WTC11 (cell line): ENCODE measurements at regions not wholly inside any gene's neighbourhood (a gene's known extent, or its start where the extent isn't known, plus 50 kb on each side); places are given as distances from the start of the nearest gene placed in this dataset.

Experiments
- ATAC-seq: fragments of 200-7000 bp; cut with Tn5 transposase; 2 replicates; pipeline ENCODE4 v1.10.0; 2021; ENCODE audit warnings: mild to moderate bottlenecking, moderate library complexity
- CTCF ChIA-PET: fragments of 300-600 bp; sonication (Branson Sonifier 250); formaldehyde crosslinking; loops from one replicate; lab custom pipeline; 2021; ENCODE audit warnings: antibody characterized with exemption; lab: Charles Lee
- POLR2A ChIA-PET: fragments of 350-600 bp; sonication (Branson Sonifier 250); formaldehyde crosslinking; loops from one replicate; lab custom pipeline; 2021; ENCODE audit warnings: antibody characterized with exemption; lab: Charles Lee
- DNase-seq: peaks from one replicate; pipeline ENCODE4 v3.0.0; 2021; ENCODE audit warnings: low spot score
- H3K27ac Mint-ChIP-seq: 2 replicates; pipeline ENCODE4 v1.8.0; 2021; ENCODE audit warnings: mixed read lengths
- H3K27me3 Mint-ChIP-seq: 2 replicates; pipeline ENCODE4 v1.8.0; 2021; ENCODE audit warnings: low read depth, mild to moderate bottlenecking, moderate library complexity, mixed read lengths
- H3K36me3 Mint-ChIP-seq: 2 replicates; pipeline ENCODE4 v1.8.0; 2021; ENCODE audit warnings: mixed read lengths
- H3K4me1 Mint-ChIP-seq: 2 replicates; pipeline ENCODE4 v1.8.0; 2022; ENCODE audit warnings: mixed read lengths
- H3K4me3 Mint-ChIP-seq: 2 replicates; pipeline ENCODE4 v1.8.0; 2021; ENCODE audit warnings: mild to moderate bottlenecking, moderate library complexity, mixed read lengths
- H3K9me3 Mint-ChIP-seq: 2 replicates; pipeline ENCODE4 v1.8.0; 2021; ENCODE audit warnings: mixed read lengths
- ARID4B ChIP-seq: sonication (generic); formaldehyde crosslinking; IDR thresholded peaks from 2 replicates; pipeline ENCODE4 v1.8.0; 2023; ENCODE audit warnings: missing genetic modification reagents, mild to moderate bottlenecking, borderline replicate concordance
- ATF3 ChIP-seq: sonication (generic); formaldehyde crosslinking; conservative IDR thresholded peaks from 2 replicates; pipeline ENCODE4 v1.8.1; 2022; ENCODE audit warnings: mild to moderate bottlenecking, missing genetic modification reagents
- CTCF ChIP-seq: fragments of 200-600 bp; IDR thresholded peaks from 2 replicates; pipeline ENCODE4 v1.8.0; 2022; ENCODE audit warnings: antibody characterized with exemption
- ESRRA ChIP-seq: sonication (generic); formaldehyde crosslinking; IDR thresholded peaks from 2 replicates; pipeline ENCODE4 v1.8.1; 2022; ENCODE audit warnings: mild to moderate bottlenecking, missing genetic modification reagents, borderline replicate concordance
- ETV6 ChIP-seq: sonication (generic); formaldehyde crosslinking; IDR thresholded peaks from 2 replicates; pipeline ENCODE4 v1.8.1; 2022; ENCODE audit warnings: mild to moderate bottlenecking, missing genetic modification reagents
- FOXJ3 ChIP-seq: sonication (generic); formaldehyde crosslinking; IDR thresholded peaks from 2 replicates; pipeline ENCODE4 v1.9.0; 2021; ENCODE audit warnings: missing genetic modification reagents, mild to moderate bottlenecking, borderline replicate concordance
- FOXP1 ChIP-seq: sonication (generic); formaldehyde crosslinking; IDR thresholded peaks from 2 replicates; pipeline ENCODE4 v1.8.0; 2022; ENCODE audit warnings: missing genetic modification reagents, mild to moderate bottlenecking, moderate library complexity, borderline replicate concordance
- FOXP4 ChIP-seq: sonication (generic); formaldehyde crosslinking; IDR thresholded peaks from 2 replicates; pipeline ENCODE4 v1.8.0; 2022; ENCODE audit warnings: mild to moderate bottlenecking, missing genetic modification reagents
- GABPB1 ChIP-seq: sonication (generic); formaldehyde crosslinking; IDR thresholded peaks from 2 replicates; pipeline ENCODE4 v1.8.1; 2023; ENCODE audit warnings: mild to moderate bottlenecking, missing genetic modification reagents
- MXD4 ChIP-seq: fragments of 250-450 bp; sonication (Bioruptor Pico); IDR thresholded peaks from 2 replicates; pipeline ENCODE4 v1.8.0; 2021; ENCODE audit warnings: mild to moderate bottlenecking, moderate library complexity, borderline replicate concordance
- PRRX2 ChIP-seq: fragments of 250-450 bp; sonication (Bioruptor Pico); IDR thresholded peaks from 2 replicates; pipeline ENCODE4 v1.8.0; 2021; ENCODE audit warnings: mild to moderate bottlenecking
- SMAD4 ChIP-seq: sonication (generic); formaldehyde crosslinking; IDR thresholded peaks from 2 replicates; pipeline ENCODE4 v1.8.0; 2022; ENCODE audit warnings: mild to moderate bottlenecking, missing genetic modification reagents
- SP1 ChIP-seq: sonication (generic); formaldehyde crosslinking; conservative IDR thresholded peaks from 2 replicates; pipeline ENCODE4 v1.8.1; 2022; ENCODE audit warnings: missing genetic modification reagents
- TCF7 ChIP-seq: sonication (generic); formaldehyde crosslinking; IDR thresholded peaks from 2 replicates; pipeline ENCODE4 v1.8.0; 2022; ENCODE audit warnings: mild to moderate bottlenecking, low read depth, missing genetic modification reagents, moderate library complexity
- TF ChIP-seq, protein P1 (sequence below): sonication (generic); formaldehyde crosslinking; IDR thresholded peaks from 2 replicates; pipeline ENCODE4 v1.8.0; 2022; ENCODE audit warnings: mild to moderate bottlenecking, missing genetic modification reagents
- TF ChIP-seq, protein P2 (sequence below): sonication (generic); formaldehyde crosslinking; IDR thresholded peaks from 2 replicates; pipeline ENCODE4 v1.8.1; 2023; ENCODE audit warnings: mild to moderate bottlenecking, missing genetic modification reagents

GRCh38 chr3:117519776-117520175 lies 810.2 kb downstream of the TUSC7 start (continued):
- no peak for TF ChIP-seq FOXP4
- TF ChIP-seq, protein P1, sequence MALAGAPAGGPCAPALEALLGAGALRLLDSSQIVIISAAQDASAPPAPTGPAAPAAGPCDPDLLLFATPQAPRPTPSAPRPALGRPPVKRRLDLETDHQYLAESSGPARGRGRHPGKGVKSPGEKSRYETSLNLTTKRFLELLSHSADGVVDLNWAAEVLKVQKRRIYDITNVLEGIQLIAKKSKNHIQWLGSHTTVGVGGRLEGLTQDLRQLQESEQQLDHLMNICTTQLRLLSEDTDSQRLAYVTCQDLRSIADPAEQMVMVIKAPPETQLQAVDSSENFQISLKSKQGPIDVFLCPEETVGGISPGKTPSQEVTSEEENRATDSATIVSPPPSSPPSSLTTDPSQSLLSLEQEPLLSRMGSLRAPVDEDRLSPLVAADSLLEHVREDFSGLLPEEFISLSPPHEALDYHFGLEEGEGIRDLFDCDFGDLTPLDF (CRISPR knock-in tag) = no peak
- TF ChIP-seq, all 79 proteins: peak for 0

DNA sequence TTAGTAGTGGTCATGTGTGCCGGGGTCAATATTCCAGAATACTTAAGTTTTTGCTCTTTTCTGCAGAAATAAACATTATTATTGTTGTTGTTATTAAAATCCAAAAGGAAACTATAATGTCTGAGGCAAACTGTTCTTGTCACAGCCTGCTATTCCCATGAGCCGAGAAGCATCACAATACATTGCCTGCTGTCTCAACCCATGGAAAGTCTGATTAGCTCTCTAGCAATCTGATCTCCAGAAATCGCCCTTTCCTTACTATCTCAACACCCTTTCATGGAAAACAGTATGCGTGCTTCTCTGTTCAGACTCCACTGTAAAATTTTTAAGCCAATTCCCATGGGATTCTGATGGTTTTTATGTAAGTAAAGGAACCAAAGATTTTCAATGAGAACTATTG lies 811.0 kb downstream of the TUSC7 start:
- ChIA-PET CTCF (no interaction called here), POLR2A (no interaction called here)

DNA sequence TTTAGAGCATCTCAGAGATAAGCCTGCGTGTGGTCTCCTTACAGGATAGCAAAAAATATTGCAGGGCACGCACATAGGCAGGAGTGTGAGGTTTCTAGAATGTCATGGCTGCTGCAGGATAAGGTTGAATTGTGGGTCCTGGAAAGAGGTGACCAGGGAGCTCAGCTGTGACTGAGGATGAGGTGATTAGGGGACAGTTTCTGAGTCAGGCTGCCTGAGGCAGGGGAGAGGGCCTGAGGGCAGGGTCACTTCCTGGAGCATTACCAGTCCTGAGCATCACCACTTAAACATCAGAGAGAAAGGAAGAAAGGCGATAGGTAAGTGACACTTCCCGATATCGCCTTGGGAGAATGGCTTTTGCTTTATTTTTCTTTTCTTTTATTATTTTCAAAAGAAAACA lies 813.8 kb downstream of the TUSC7 start:
- ATAC-seq (peak; percentile 53), DNase-seq (no peak)
- H3K4me3 Mint-ChIP-seq = no peak overlapping the region
- no peaks in the 10 kb centered on the region for H3K27me3 Mint-ChIP-seq
- TF ChIP-seq SP1 (CRISPR knock-in tag) (no peak), ESRRA (CRISPR knock-in tag) (no peak), TCF7 (CRISPR knock-in tag) (no peak), FOXJ3 (CRISPR knock-in tag) (no peak), PRRX2 (CRISPR knock-in tag) (no peak), FOXP1 (CRISPR knock-in tag) (no peak), CTCF (no peak), SMAD4 (no peak), ATF3 (CRISPR knock-in tag) (no peak), GABPB1 (no peak), ARID4B (CRISPR knock-in tag) (no peak), ETV6 (CRISPR knock-in tag) (no peak), MXD4 (CRISPR knock-in tag) (no peak)
- TF ChIP-seq, protein P2, sequence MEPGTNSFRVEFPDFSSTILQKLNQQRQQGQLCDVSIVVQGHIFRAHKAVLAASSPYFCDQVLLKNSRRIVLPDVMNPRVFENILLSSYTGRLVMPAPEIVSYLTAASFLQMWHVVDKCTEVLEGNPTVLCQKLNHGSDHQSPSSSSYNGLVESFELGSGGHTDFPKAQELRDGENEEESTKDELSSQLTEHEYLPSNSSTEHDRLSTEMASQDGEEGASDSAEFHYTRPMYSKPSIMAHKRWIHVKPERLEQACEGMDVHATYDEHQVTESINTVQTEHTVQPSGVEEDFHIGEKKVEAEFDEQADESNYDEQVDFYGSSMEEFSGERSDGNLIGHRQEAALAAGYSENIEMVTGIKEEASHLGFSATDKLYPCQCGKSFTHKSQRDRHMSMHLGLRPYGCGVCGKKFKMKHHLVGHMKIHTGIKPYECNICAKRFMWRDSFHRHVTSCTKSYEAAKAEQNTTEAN (CRISPR knock-in tag) = no peak
- ChIA-PET POLR2A (no interaction called here), CTCF (interaction anchor here (1.2 kb wide), 1 partner anchor 116 kb away, joined by 3 read pairs; no protein-coding TSS in a partner anchor)
- H3K9me3 Mint-ChIP-seq = peaks cover 3% of the 10 kb centered on the region
- peaks cover 24% of the 10 kb centered on the region for H3K4me1 Mint-ChIP-seq
- H3K27ac Mint-ChIP-seq = 0 out of 2 replicates have a peak overlapping the region, but pooled peaks have one; percentile 13
- H3K36me3 Mint-ChIP-seq = no peaks in the 10 kb centered on the region

More for the DNA sequence above, 811.0 kb downstream of the TUSC7 start:
- DNase-seq (no peak), ATAC-seq (peak; percentile 53; the same call in 1 of the 2 replicates)
- Mint-ChIP-seq H3K4me3 (no peak overlapping the region), H3K27me3 (no peaks in the 10 kb centered on the region)
- TF ChIP-seq FOXP4 = no peak
- TF ChIP-seq TCF7 (CRISPR knock-in tag) = no peak
- TF ChIP-seq, all 79 proteins: peak for 0
- no peak overlapping the region for H3K27ac Mint-ChIP-seq
- H3K36me3 Mint-ChIP-seq = no peaks in the 10 kb centered on the region
- peaks cover 21% of the 10 kb centered on the region for H3K4me1 Mint-ChIP-seq
- no peaks in the 10 kb centered on the region for H3K9me3 Mint-ChIP-seq
